ENCODE measurements at regions not wholly inside any gene's neighbourhood (a gene's known extent, or its start where the extent isn't known, plus 50 kb on each side); places are given as distances from the start of the nearest gene placed in this dataset.

GRCh38 chr6:5905431-5906339, 101.0 kb downstream of the NRN1 start:
- no peak overlapping the region for H3K4me3 ChIP-seq
- peak; percentile 63 for ATAC-seq
- intact Hi-C loops (cut with DNase I) = no loop called here

GRCh38 chr6:5904532-5904931, 102.2 kb downstream of the NRN1 start:
- intact Hi-C loops (cut with DNase I) = no loop called here
- H3K4me3 ChIP-seq = no peak overlapping the region
- no peak for DNase-seq
- no peak overlapping the region for H3K27ac ChIP-seq
- no peaks in the 10 kb centered on the region for H3K27me3 ChIP-seq
- no peaks in the 10 kb centered on the region for H3K4me1 ChIP-seq
- no peaks in the 10 kb centered on the region for H3K36me3 ChIP-seq
- ATAC-seq = no peak
- no peak for TF ChIP-seq CTCF (IDR thresholded peaks at IDR 0.05)
- H3K9me3 ChIP-seq = no peaks in the 10 kb centered on the region

More at GRCh38 chr6:5905431-5906339, 101.0 kb downstream of the NRN1 start:
- TF ChIP-seq CTCF (IDR thresholded peaks at IDR 0.05) = no peak
- H3K27ac ChIP-seq = no peak overlapping the region
- H3K27me3 ChIP-seq = no peaks in the 10 kb centered on the region
- DNase-seq = no peak
- no peaks in the 10 kb centered on the region for H3K36me3 ChIP-seq
- no peaks in the 10 kb centered on the region for H3K4me1 ChIP-seq
- no peaks in the 10 kb centered on the region for H3K9me3 ChIP-seq

GRCh38 chr6:5899216-5900045, 107.3 kb downstream of the NRN1 start:
- Histone ChIP-seq H3K4me3 (no peak overlapping the region), H3K4me1 (no peaks in the 10 kb centered on the region), H3K36me3 (no peaks in the 10 kb centered on the region), H3K27me3 (no peaks in the 10 kb centered on the region), H3K9me3 (no peaks in the 10 kb centered on the region), H3K27ac (no peak overlapping the region)
- ATAC-seq = no peak
- intact Hi-C loops (cut with DNase I) = no loop called here
- no peak for TF ChIP-seq CTCF (IDR thresholded peaks at IDR 0.05)
- DNase-seq = no peak

GRCh38 chr6:5898563-5898962, 108.2 kb downstream of the NRN1 start:
- no peaks in the 10 kb centered on the region for H3K4me1 ChIP-seq
- no peaks in the 10 kb centered on the region for H3K36me3 ChIP-seq
- H3K27ac ChIP-seq = no peak overlapping the region
- DNase-seq (no peak), ATAC-seq (no peak)
- TF ChIP-seq CTCF (IDR thresholded peaks at IDR 0.05) = no peak
- H3K4me3 ChIP-seq = no peak overlapping the region
- no peaks in the 10 kb centered on the region for H3K27me3 ChIP-seq
- H3K9me3 ChIP-seq = no peaks in the 10 kb centered on the region
- intact Hi-C loops (cut with DNase I) = no loop called here

- ATAC-seq (no peak), DNase-seq (no peak)
- H3K9me3 ChIP-seq = no peaks in the 10 kb centered on the region
- intact Hi-C loops (cut with DNase I) = no loop called here
- no peaks in the 10 kb centered on the region for H3K4me1 ChIP-seq
- no peak overlapping the region for H3K4me3 ChIP-seq
- no peaks in the 10 kb centered on the region for H3K27me3 ChIP-seq
- no peak overlapping the region for H3K27ac ChIP-seq
- no peak for TF ChIP-seq CTCF (IDR thresholded peaks at IDR 0.05)
- H3K36me3 ChIP-seq = no peaks in the 10 kb centered on the region
These were observed 108.6 kb downstream of the NRN1 start for GRCh38 chr6:5898102-5898501.
